ENCODE measurements at regions not wholly inside any gene's neighbourhood (a gene's known extent, or its start where the extent isn't known, plus 50 kb on each side); places are given as distances from the start of the nearest gene placed in this dataset.
"Not testable (repeated sequence)": the region's sequence is repeated elsewhere in the genome, so short reads cannot be mapped to it uniquely, and the experiment has no call there.

DNA sequence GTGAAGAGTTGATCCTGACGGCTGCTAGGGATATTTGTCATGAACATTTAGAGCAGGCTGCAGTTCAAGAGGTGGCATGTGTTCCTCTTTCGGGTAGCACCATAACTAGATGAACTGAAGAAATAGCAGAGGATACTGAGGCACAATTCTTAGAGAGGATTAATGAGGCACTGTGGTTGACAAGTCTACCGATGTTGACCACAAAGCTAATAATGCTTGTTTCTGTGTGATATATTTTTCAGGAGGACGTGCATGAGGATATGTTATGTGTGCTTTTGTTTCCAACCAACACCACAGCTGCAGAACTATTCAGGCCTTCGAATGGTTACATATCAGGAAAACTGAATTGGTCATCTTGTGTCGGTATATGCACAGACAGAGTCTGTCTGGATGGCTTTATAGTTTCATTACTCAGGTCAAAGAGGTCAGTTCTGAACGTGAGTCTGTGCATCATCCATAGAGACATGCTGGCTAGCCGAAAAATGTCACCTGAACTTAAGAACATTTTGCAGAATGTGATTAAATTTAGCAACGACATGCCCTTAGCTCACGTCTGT is 210.1 kb upstream of the IRS2 start:
- Histone ChIP-seq H3K4me1 (ENCODE audit: control insufficient read depth, insufficient read depth, low read length) (no peaks in the 10 kb centered on the region), H3K9ac (ENCODE audit: low read depth, low read length) (no peak overlapping the region), H3K36me3 (ENCODE audit: control insufficient read depth, insufficient read depth, low read length) (no peaks in the 10 kb centered on the region), H3K9me3 (ENCODE audit: control insufficient read depth, insufficient read depth, low read length) (peaks cover 3% of the 10 kb centered on the region; the same call in 1 of the 2 replicates), H3K27me3 (ENCODE audit: control insufficient read depth, insufficient read depth, low read length) (no peaks in the 10 kb centered on the region), H3K27ac (ENCODE audit: low read depth, low read length) (no peak overlapping the region), H3K4me3 (ENCODE audit: low read depth, low read length) (no peak overlapping the region)

DNA sequence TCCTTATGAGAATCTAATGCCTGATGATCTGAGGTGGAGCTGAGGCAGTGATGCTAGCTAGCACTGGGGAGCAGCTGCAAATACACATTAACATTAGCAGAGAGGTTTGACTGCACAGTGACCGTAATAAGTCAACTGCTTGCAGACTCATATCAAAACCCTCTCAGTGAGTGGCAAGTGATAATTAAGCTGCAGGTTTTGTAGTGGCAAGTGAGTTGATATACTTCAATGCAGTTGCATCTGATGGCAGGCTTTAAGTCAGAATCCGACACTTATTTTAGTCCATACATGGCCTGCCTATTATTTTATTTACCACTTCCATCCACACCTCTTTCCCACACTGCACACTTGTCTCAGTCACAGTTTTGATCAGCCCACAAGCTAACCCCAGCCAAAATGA is 209.2 kb upstream of the IRS2 start:
- Histone ChIP-seq H3K27ac (ENCODE audit: low read depth, low read length) (no peak overlapping the region), H3K4me1 (ENCODE audit: control insufficient read depth, insufficient read depth, low read length) (no peaks in the 10 kb centered on the region), H3K36me3 (ENCODE audit: control insufficient read depth, insufficient read depth, low read length) (no peaks in the 10 kb centered on the region), H3K9me3 (ENCODE audit: control insufficient read depth, insufficient read depth, low read length) (peaks cover 3% of the 10 kb centered on the region; the same call in 1 of the 2 replicates), H3K27me3 (ENCODE audit: control insufficient read depth, insufficient read depth, low read length) (no peaks in the 10 kb centered on the region), H3K4me3 (ENCODE audit: low read depth, low read length) (no peak overlapping the region), H3K9ac (ENCODE audit: low read depth, low read length) (no peak overlapping the region)

DNA sequence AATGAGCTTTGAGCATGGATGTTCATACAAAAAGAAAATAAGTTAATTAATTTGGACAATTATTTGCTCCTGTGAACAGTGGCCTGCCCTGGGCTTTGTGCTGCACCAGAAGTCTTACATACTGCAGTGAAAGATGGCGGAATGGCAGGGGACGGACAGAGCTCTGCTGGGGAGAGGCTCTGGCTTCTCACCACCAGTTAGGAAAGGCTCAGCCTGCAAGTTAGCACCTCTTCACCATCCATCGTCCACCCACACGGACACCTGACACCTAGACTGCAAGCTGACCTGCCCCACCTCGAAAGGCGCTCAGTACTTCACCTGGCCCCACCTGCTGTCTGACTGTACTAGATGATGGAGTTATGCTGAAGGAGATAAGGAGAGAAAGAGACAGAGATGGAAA is 203.9 kb upstream of the IRS2 start:
- Histone ChIP-seq H3K4me1 (ENCODE audit: control insufficient read depth, insufficient read depth, low read length) (no peaks in the 10 kb centered on the region), H3K27me3 (ENCODE audit: control insufficient read depth, insufficient read depth, low read length) (no peaks in the 10 kb centered on the region), H3K36me3 (ENCODE audit: control insufficient read depth, insufficient read depth, low read length) (no peaks in the 10 kb centered on the region), H3K4me3 (ENCODE audit: low read depth, low read length) (no peak overlapping the region), H3K27ac (ENCODE audit: low read depth, low read length) (no peak overlapping the region), H3K9ac (ENCODE audit: low read depth, low read length) (no peak overlapping the region), H3K9me3 (ENCODE audit: control insufficient read depth, insufficient read depth, low read length) (peaks cover 2% of the 10 kb centered on the region; the same call in 1 of the 2 replicates)

DNA sequence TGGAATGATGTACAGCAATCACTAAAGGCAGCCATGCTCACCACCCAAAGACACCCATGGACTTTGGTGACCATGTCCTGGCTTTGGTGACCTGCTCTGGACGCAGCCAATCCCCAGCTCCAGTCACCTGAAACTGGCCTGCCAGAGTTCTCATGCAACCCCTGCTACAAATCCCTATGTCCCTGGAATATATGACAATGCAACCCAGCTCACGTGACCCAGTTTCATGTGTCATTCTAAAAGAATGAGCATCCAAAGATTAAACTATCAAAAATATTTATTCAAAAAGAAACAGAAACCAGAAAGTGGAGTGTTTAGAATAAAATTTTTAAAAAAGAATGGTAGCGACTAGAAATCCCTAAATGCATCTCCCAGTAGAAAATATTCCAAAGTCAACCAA is 203.3 kb upstream of the IRS2 start:
- Histone ChIP-seq H3K27ac (ENCODE audit: low read depth, low read length) (no peak overlapping the region), H3K36me3 (ENCODE audit: control insufficient read depth, insufficient read depth, low read length) (no peaks in the 10 kb centered on the region)

DNA sequence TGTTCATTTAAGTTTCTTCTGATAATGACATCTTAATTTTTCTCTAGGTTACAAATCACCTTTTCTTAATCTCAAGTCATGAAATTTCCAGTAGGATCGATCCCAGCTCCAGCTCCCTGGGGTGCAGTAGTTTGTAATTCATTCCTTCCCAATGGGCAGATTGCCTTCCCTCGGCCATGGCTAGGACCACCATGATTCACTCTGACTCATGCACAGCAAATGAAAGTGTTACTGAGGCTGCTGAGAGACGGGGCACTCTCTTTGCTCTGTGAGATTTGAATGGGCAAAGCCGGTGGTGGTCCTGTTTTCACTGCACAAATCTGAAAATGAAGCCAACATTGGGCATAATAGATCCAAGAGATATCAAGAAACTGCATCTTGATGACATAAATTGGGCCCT is 202.8 kb upstream of the IRS2 start:
- H3K27ac ChIP-seq (ENCODE audit: low read depth, low read length), result no peak overlapping the region
- no peak overlapping the region for H3K4me3 ChIP-seq (ENCODE audit: low read depth, low read length)

More for the DNA sequence above, 203.3 kb upstream of the IRS2 start:
- Histone ChIP-seq H3K9ac (ENCODE audit: low read depth, low read length) (no peak overlapping the region), H3K4me3 (ENCODE audit: low read depth, low read length) (no peak overlapping the region), H3K9me3 (ENCODE audit: control insufficient read depth, insufficient read depth, low read length) (no peaks in the 10 kb centered on the region), H3K27me3 (ENCODE audit: control insufficient read depth, insufficient read depth, low read length) (no peaks in the 10 kb centered on the region), H3K4me1 (ENCODE audit: control insufficient read depth, insufficient read depth, low read length) (no peaks in the 10 kb centered on the region)

DNA sequence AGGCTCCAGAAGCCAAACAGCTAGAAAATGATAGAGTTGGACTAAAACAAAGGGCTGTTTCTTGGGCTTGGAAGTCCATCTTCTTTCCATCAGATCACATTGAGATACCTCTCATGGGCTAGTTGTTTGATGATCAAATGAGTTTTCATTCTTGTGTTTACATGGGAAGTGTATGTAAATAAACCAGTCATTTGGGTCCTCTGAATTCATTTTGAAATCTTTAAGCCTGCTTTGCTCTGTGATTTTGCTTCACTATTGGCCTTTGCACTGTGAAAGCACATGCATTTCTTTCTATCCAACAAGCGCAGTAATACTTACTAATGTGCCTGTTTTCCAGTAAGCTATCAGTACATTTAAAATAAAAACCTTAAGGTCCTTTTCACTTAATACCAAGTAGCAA is 200.5 kb upstream of the IRS2 start:
- Histone ChIP-seq H3K27me3 (ENCODE audit: control insufficient read depth, insufficient read depth, low read length) (no peaks in the 10 kb centered on the region), H3K36me3 (ENCODE audit: control insufficient read depth, insufficient read depth, low read length) (no peaks in the 10 kb centered on the region), H3K27ac (ENCODE audit: low read depth, low read length) (no peak overlapping the region), H3K4me3 (ENCODE audit: low read depth, low read length) (no peak overlapping the region), H3K9ac (ENCODE audit: low read depth, low read length) (no peak overlapping the region), H3K4me1 (ENCODE audit: control insufficient read depth, insufficient read depth, low read length) (no peaks in the 10 kb centered on the region), H3K9me3 (ENCODE audit: control insufficient read depth, insufficient read depth, low read length) (no peaks in the 10 kb centered on the region)

More for the DNA sequence above, 202.8 kb upstream of the IRS2 start:
- Histone ChIP-seq H3K36me3 (ENCODE audit: control insufficient read depth, insufficient read depth, low read length) (no peaks in the 10 kb centered on the region), H3K4me1 (ENCODE audit: control insufficient read depth, insufficient read depth, low read length) (no peaks in the 10 kb centered on the region), H3K27me3 (ENCODE audit: control insufficient read depth, insufficient read depth, low read length) (no peaks in the 10 kb centered on the region), H3K9ac (ENCODE audit: low read depth, low read length) (no peak overlapping the region), H3K9me3 (ENCODE audit: control insufficient read depth, insufficient read depth, low read length) (no peaks in the 10 kb centered on the region)

DNA sequence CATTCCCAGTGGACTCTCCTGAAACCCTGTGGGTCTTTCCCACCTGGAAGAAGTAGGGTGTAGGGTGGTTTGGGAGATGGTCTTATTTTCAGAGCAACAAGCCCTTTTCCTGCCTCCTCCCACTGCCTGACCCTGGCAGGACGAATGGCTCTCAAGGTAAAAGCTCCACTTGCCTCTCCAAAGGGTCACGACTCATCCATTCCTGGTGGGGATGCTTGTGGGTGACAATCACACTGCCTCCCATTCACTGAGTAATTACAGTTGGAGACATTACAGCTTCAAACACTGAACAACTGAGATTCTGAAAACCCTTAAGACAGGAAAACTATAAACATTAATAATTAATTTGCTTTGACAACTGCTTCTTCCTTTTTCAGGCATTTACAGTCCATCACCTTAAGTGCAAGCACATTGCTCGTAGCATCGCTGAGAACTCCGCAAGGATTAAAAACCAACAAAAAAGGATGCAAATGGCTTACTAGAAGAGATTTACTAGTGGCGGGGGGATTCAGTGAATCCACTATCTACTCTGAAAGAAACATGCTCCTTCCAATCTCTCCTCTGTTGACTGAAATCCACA is 199.6 kb upstream of the IRS2 start:
- no peaks in the 10 kb centered on the region for H3K36me3 ChIP-seq (ENCODE audit: control insufficient read depth, insufficient read depth, low read length)
- no peak overlapping the region for H3K4me3 ChIP-seq (ENCODE audit: low read depth, low read length)
- H3K27me3 ChIP-seq (ENCODE audit: control insufficient read depth, insufficient read depth, low read length), result no peaks in the 10 kb centered on the region
- no peaks in the 10 kb centered on the region for H3K4me1 ChIP-seq (ENCODE audit: control insufficient read depth, insufficient read depth, low read length)
- H3K27ac ChIP-seq (ENCODE audit: low read depth, low read length), result no peak overlapping the region
- no peak overlapping the region for H3K9ac ChIP-seq (ENCODE audit: low read depth, low read length)
- no peaks in the 10 kb centered on the region for H3K9me3 ChIP-seq (ENCODE audit: control insufficient read depth, insufficient read depth, low read length)

DNA sequence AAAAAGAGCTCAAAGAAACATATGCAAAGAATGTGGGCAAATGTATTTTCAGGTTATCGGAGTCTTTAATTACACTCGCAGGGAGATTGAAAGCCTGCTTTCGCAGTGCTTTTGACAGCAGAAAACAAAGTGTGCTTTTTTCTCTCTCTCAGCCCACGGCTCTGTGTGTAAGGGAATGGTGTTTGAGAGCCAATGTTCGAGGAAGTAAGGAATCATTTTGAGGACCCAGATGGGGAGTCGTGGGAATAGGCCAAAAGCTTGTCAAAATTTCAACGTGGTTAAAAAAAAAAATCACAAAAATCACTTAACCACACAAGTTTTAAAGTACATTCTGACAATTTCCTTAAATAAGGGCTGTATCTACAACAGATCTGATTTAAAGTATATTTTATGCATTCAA is 197.1 kb upstream of the IRS2 start:
- Histone ChIP-seq H3K4me3 (ENCODE audit: low read depth, low read length) (no peak overlapping the region), H3K4me1 (ENCODE audit: control insufficient read depth, insufficient read depth, low read length) (no peaks in the 10 kb centered on the region), H3K36me3 (ENCODE audit: control insufficient read depth, insufficient read depth, low read length) (no peaks in the 10 kb centered on the region), H3K27ac (ENCODE audit: low read depth, low read length) (no peak overlapping the region), H3K27me3 (ENCODE audit: control insufficient read depth, insufficient read depth, low read length) (no peaks in the 10 kb centered on the region), H3K9ac (ENCODE audit: low read depth, low read length) (no peak overlapping the region), H3K9me3 (ENCODE audit: control insufficient read depth, insufficient read depth, low read length) (no peaks in the 10 kb centered on the region)

DNA sequence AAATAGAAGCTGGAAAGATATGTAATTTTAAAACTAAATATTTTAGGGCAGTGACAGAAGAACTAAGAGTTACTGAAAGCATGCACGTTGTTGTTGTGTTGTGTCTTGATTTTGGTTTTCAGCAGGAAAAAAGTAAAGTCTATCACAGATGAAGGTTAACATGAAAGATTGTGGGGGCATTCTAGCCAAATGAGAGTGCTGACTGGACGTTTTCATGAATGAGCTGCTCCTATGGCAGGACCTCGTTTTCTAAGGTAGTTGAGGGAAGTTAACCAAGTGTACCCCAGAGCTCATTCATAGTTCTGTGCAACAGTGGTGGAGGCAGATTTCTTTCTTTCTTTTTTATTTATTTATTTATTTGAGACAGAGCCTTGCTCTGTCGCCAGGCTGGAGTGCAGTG is 194.6 kb upstream of the IRS2 start:
- Histone ChIP-seq H3K9me3 (ENCODE audit: control insufficient read depth, insufficient read depth, low read length) (no peaks in the 10 kb centered on the region), H3K27ac (ENCODE audit: low read depth, low read length) (no peak overlapping the region), H3K27me3 (ENCODE audit: control insufficient read depth, insufficient read depth, low read length) (no peaks in the 10 kb centered on the region), H3K4me1 (ENCODE audit: control insufficient read depth, insufficient read depth, low read length) (no peaks in the 10 kb centered on the region), H3K9ac (ENCODE audit: low read depth, low read length) (no peak overlapping the region), H3K4me3 (ENCODE audit: low read depth, low read length) (no peak overlapping the region), H3K36me3 (ENCODE audit: control insufficient read depth, insufficient read depth, low read length) (no peaks in the 10 kb centered on the region)

DNA sequence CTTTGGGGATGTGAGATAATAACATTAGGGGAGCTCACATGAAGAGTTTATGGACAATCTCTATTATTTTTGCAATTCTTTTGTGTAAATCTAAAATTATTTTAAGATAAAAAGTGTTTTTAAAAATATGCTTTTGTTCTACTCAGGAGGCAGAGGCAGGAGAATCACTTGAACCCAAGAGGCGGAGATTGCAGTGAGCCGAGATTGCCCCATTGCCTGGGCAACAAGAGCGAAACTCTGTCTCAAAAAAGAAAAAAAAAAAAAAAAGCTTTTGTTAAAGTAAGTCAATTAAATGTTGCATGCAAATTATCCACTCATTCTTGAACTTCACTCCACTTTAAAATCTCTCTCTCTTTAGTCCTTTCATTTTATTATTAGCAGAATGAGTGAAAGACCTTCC is 193.3 kb upstream of the IRS2 start:
- H3K27ac ChIP-seq (ENCODE audit: low read depth, low read length); H3K36me3 ChIP-seq (ENCODE audit: control insufficient read depth, insufficient read depth, low read length); H3K4me3 ChIP-seq (ENCODE audit: low read depth, low read length); H3K9ac ChIP-seq (ENCODE audit: low read depth, low read length); H3K27me3 ChIP-seq (ENCODE audit: control insufficient read depth, insufficient read depth, low read length); H3K4me1 ChIP-seq (ENCODE audit: control insufficient read depth, insufficient read depth, low read length); H3K9me3 ChIP-seq (ENCODE audit: control insufficient read depth, insufficient read depth, low read length): not testable (repeated sequence)

DNA sequence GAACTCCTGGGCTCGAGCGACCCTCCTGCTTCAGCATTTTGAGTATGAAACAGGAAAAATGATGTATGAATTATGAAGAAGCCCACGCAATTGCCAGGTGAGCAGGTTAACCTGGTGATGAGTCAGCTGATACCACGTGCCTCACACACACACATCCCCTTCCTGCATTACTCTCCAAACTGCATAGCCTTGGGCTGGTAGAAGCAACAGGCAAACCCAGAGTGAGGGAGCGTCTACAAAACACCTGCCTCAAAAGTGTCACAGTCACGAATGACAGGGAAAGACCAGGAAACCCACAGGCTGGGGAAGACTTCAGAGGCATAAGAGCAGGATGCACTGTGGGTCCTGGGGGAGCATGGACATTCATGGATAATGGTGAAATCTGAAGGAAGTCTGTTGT is 192.8 kb upstream of the IRS2 start:
- no peak overlapping the region for H3K9ac ChIP-seq (ENCODE audit: low read depth, low read length)
- H3K27ac ChIP-seq (ENCODE audit: low read depth, low read length), result no peak overlapping the region
- no peaks in the 10 kb centered on the region for H3K27me3 ChIP-seq (ENCODE audit: control insufficient read depth, insufficient read depth, low read length)
- no peak overlapping the region for H3K4me3 ChIP-seq (ENCODE audit: low read depth, low read length)
- no peaks in the 10 kb centered on the region for H3K4me1 ChIP-seq (ENCODE audit: control insufficient read depth, insufficient read depth, low read length)
- no peaks in the 10 kb centered on the region for H3K36me3 ChIP-seq (ENCODE audit: control insufficient read depth, insufficient read depth, low read length)
- no peaks in the 10 kb centered on the region for H3K9me3 ChIP-seq (ENCODE audit: control insufficient read depth, insufficient read depth, low read length)

All from HUES48 (cell line).